HL-60/S4 treated with retinoic acid at 250 ng/mL for 4 days and 3 days (cell line): ENCODE measurements at regions not wholly inside any gene's neighbourhood (a gene's known extent, or its start where the extent isn't known, plus 50 kb on each side); places are given as distances from the start of the nearest gene placed in this dataset.

Experiments
- in situ Hi-C: fragments of 300-500 bp; cut with MboI; formaldehyde crosslinking; loops from 2 replicates; pipeline ENCODE4 v1.7.0; 2022; ENCODE audit warnings: low sequenced_read_pairs

DNA sequence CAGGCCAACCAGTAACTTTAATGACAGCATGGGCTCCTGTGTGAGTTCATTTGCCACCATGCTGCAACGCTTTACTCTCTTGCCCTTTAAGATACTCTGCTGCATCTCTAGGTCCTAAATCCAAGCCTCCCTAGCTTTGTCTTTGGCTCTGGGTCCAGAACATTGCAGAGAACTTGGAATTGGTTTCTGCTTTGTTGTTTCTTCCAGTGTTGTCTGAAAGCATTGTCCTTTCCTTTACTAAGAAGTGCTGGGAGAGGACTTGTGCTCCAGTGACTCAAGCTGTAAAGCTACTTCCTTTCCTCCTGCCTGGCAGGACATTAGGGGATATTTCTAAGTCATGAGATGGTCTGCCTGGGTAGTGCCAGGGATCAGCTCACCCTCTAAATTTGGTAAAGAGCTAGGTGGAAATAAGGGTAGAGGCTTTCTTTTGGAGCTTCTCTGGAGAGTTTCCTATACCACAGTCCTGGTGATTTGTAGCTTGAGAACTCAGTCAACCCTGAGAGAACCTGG is 202.5 kb upstream of the CADM1 start:
- in situ Hi-C loops = loop anchor here (25.0 kb wide), 1 partner anchor 369 kb away; no protein-coding TSS in a partner anchor

DNA sequence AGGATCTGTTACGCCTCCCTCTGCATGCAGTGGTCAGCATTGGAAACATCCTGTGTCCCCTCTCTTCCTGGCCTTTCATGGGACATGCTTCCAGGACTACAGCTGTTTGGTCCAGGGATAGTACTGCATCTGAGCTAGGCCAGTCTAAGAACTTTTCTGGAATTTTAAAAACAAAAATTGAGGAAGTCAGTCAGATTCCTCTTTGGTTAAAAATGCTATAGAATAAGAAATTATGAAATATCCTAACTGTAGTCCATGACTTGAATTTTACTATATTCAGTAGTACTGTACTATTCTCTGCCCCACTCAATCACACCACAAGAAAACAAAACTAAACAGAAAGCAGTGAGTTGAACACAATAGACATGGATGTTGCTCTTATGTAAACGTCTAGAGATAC is 201.0 kb upstream of the CADM1 start:
- in situ Hi-C loops = loop anchor here (25.0 kb wide), 1 partner anchor 368 kb away; no protein-coding TSS in a partner anchor

DNA sequence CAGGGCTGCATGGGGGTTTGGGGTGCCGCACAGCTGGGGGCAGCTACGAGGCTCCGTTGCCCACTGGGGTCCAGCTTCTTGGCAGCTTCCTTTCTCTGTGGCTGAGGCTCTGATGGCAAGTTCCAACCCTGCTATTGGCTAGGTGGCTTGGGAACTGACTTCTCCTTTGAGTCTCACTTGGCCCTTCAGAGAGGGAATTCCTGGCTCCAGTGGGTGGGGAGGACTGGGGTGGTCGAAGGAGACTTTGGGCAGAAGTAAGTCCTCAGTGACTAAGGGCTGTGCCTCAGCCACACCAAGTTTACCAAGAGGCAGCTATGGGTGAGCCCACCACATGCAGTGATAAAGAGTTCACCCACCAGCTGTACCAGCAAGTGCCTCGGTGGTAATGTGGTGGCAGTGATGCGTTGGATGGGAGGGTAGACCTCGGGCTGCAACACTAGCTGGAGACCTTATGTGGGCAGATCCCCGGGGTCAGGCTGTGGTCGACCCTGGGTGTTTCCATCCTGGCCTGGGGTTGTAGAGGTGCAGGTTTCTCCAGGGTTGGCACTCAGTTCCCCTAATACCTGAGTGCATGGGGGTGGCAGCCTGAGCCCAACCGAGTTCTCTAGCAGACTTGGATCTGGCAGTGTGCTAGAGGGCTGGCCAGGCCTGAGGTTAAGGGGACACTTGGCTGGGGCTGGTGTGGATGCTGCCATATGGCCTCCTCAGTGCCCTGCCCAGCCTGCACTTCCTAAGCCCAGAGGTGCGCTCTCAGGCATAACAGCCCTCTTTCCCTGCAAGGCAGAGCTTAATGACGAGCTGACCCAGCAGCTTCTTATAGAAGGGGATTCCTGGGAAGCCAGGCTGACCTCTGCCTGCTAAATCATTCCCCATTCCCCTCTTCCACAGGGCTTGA is 197.0 kb upstream of the CADM1 start:
- in situ Hi-C loops = loop anchor here (25.0 kb wide), 1 partner anchor 364 kb away; no protein-coding TSS in a partner anchor

DNA sequence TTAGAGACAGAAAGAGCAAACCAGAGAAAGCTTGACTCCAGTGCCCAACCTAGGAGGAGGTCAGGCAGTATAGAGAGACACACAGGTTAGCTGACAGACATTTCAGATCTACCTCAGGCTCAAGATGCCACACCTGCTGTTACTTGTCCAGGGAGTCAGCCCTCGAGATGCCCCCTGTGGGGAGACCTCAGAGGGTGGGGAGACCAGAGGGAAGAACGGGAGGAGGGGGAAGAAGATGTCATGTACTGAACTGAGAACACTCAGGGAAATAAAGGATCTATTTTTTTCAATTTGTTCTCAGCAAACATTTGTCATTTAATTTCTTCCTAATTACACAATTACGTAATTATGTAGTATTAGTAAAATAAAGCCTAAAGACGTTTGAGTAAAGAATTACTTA is 196.3 kb upstream of the CADM1 start:
- in situ Hi-C loops = loop anchor here (25.0 kb wide), 1 partner anchor 363 kb away; no protein-coding TSS in a partner anchor

DNA sequence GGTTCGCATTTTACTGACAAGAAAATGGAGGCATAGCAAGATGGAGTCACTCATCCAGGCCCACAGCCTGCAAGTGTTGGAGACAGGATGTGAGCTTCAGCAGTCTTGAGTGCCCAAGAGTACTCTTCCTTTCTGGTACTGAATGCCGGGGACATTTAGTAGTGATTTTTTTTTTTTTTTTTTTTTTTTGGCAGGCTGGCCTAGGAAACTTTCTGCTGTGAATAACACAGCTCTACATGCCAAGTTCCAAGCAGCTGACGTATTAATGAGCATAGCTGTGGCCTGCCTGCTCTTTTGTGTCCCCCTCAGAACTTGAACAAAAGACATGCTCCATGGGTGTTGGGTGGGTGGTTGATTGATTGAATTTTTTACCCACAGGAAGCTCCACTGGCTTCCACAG is 195.5 kb upstream of the CADM1 start:
- in situ Hi-C loops = loop anchor here (25.0 kb wide), 1 partner anchor 362 kb away; no protein-coding TSS in a partner anchor

DNA sequence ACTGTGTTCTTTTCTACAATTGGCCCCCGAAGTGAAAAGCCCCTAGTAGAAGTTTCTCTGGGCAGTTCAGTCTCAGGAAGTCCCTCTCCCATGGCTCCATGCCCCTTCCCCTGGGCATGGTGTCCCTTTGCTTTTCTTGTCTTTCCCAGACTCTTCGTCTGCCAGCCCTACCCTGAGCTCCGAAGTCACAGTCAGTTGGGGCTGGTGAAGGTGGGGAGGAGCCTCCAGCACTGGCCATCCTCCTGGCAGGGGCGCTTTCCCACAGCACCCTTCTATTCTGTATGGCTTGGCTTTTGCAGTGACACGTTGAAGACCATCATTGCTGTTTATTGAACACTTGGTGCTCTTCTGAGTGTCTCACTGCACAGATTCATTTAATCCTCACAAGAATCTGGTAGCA is 195.1 kb upstream of the CADM1 start:
- in situ Hi-C loops = no loop called here

DNA sequence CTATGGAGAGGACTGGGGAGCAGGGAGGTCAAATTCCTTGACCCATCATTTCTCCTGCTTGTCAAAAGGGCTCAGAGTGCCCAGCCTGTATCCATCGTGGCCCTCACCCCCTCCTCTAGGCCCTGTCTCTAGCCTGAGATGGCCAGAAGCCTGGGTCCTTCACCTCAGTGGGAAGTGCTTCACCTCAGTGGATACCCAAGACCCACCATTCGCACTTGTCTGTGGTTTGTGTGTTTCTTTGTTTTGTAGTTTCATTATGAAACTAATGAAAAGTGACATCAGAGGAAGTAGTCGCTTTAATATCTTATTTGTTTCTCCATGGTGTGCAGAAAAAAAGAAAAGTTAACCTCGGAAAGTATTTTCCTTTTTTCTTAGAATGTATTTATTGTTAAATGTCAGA is 194.0 kb upstream of the CADM1 start:
- in situ Hi-C loops = no loop called here

DNA sequence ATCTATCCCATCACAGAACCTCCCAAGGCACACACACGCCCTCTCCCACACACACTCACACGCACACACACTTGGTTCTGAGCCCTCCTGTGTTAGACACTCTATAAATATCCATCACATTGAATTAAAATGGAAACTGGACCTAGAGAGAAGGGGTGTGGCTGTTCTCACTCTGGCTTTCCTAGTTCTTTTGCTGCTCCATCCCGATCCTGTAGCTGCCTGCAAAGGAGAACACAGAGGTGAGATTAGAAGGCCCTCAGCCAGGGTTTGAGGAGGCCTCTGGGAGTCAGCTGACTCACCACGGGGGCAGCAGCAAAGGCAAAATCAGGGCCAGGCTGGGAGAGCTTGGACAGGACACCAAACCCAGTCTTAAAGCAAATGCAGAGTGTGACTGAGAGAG is 192.3 kb upstream of the CADM1 start:
- in situ Hi-C loops = no loop called here

DNA sequence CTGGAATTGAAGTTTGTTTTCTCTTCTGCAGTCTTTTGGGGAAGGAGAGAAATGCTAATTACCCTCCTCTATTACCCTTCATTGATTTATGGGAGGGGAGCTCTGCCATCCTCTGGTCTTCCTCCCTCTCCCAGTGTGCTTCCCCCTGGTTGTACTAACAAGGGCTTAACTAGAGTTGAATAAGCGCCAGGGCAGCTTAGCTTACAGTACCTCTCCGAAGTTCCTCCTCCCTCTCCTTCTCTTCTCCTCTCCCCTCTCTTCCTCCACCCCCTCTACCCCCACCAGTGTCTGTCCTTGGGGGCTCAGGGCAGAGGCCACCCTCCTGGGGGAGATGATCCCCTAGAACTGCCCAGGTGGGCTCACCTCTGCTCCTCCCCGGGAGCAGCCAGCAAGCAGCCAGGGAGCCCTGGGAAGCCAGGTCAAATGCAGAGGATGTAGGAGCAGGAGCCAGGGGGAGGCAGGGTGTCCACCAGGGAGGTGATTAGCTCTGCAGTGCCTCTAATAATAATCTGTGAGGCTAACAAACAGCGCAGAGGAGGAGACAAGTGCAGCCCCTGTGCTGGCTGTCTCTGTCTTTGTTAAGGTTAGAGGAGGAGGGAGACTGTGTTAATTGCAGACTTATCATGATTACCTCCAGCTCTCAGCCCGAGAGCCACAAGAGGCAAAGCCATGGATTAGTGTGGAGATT is 191.6 kb upstream of the CADM1 start:
- in situ Hi-C loops = no loop called here

DNA sequence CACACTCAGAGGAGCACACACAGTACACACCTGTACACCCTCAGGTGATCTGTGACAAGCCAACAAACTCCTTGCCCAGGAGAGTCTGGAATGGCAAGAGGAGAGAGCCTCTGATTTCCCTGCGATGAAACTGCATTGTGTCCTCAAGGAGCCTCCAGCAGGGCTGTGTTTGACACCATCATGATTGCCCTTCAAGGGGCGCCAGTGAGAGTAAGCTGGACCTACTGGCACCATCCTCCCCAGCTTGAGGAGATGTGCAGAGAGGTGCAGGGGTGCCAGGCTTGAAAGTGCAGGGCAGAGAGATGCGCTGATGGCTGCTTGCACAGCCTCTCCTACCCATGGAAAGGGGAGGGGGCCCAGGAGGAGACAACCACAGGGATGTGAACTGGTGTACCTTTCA is 188.8 kb upstream of the CADM1 start:
- in situ Hi-C loops = no loop called here

DNA sequence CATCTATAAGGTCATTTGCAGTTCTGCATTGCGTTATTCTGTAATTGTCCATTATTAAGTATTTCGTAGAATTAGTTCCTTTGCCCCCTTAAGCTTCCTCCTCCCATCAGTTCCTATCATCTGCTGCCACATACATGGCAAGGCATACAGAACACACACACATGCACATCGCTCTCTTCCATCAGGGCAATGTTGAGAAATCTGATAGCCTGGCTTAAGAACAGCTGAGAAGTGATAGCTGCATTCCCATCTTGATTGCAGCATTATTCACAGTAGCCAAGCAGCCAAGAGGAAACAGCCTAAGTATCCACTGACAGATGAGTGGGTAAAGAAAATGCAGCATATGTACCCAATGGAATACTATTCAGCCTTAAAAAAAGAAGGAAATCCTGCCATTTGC is 186.8 kb upstream of the CADM1 start:
- in situ Hi-C loops = no loop called here

DNA sequence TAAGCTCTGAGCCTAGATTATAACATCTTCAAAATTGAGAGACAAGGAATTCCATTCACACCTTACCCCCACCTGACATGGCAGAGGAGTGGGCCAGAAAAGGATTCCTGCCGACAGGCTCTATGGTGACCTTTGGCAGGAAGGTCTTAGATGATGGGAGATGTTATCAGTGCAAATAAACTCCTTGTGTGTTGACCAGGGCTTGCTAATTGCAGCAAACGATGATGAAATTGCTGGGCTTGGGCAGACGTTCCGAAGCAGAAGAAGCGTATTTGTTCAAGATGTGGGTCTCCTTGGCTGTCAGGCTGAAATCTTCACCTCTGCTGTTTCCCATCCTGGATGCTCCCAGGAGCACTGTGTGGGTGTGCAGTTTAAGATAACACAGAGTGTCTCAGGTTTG is 183.7 kb upstream of the CADM1 start:
- in situ Hi-C loops = no loop called here

DNA sequence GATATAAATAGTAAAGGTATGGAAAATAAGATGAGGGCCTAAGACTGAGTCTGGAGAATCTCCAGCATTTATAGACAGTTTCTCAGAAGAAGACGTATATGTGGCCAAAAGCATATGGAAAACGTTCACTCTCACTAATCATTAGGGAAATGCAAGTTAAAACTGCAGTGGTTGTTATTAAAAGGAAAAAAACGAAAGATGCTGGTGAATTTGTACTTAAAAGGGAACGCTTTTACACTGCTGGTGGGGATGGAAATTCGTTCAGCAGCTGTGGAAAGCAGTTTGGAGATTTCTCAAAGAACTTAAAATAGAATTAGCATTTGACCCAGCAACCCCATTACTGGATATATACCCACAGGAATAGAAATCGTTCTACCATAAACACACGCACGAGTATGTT is 180.5 kb upstream of the CADM1 start:
- in situ Hi-C loops = no loop called here

DNA sequence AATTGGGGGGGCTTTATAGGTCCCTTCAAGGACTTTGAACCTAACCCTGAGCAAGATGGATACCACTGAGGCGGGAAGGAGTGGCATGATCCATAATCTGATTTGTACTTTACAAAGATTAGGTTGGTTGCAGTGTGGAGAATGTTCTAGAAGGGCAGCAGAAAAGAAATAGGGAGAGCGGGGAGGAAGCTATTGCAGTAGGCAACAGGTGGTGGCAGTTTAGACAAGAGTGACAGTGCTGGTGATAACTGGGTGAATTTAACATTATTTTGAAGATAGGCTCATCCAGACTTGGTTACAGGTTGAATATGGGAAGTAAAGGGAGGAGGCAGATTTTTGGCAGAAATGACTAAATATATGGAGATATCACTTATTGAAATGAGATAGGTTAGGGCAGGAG is 179.9 kb upstream of the CADM1 start:
- in situ Hi-C loops = no loop called here

DNA sequence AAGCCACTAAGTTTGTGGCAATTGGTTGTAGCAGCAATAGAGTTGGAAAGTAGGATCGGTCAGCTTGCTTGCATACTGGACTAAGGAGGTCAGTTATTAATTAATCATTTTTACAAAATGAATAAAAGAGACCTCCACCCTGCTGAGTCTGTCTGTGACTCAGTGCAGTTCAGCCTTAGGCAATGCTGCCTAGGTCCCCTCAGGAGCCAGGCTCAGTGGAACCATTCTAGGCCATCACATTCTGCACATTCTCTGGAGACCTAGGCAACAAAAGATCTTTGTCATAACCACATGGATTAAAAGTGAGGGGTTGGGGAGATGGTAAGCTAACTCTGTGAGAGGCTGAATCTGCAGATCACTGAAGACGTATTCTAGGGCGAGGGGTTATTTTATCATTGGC is 178.7 kb upstream of the CADM1 start:
- in situ Hi-C loops = no loop called here

DNA sequence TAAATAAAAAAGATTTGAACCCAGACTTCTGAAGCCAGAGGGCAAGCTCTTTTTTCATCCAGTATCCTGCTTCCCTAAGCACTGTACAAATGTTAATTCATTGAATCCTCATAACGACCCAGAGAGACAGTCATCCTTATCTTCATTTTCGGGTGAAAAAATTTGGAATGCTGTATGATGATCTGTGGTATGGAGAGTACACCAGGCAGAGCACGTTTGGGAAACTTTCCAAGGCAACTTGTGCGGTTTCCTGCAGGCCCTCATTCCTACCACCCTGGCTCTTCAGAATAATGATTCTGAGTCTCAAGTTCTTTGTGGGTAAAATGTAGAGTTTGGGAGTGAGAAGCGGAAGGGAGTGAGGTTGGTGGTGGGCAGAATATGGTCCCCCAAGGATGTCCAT is 177.9 kb upstream of the CADM1 start:
- in situ Hi-C loops = no loop called here

DNA sequence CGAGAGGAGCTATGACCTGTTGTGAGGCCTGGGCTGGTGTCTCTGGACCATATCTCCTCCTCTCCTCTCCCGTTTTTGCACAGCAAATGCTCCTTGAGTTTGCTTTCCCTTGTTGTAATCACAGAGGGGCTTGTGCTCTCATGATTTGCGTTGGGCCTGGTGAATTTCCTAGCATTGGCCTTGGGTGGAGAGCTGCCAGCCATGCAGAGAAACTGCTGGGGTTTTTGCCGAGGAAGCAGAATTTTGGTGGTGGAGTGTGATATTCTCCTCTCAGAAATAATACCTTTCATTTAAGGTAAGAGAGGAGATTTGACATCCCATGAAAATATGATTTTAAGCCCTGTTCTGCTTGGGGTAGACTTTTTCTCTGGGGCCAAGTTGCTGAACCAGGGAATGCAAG is 175.7 kb upstream of the CADM1 start:
- in situ Hi-C loops = no loop called here

DNA sequence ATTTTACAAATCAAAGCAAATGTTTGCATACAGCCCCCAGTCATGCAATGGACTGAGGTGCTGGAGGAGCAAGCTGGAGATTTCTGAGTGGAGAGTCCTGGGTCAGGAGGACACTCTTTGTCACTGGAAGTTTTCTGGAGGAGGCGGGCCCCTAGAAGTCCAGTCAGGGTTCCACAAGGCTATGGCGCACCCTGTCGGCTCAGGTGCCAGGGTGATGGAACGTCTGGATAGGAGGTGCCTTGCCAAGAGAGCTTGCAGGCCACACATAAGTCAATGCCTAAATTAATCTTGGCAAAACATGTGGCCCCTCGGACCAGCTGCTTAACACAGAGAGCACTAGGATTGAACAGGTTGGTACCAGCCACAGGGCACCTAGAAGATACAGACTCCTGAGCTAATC is 174.7 kb upstream of the CADM1 start:
- in situ Hi-C loops = no loop called here

DNA sequence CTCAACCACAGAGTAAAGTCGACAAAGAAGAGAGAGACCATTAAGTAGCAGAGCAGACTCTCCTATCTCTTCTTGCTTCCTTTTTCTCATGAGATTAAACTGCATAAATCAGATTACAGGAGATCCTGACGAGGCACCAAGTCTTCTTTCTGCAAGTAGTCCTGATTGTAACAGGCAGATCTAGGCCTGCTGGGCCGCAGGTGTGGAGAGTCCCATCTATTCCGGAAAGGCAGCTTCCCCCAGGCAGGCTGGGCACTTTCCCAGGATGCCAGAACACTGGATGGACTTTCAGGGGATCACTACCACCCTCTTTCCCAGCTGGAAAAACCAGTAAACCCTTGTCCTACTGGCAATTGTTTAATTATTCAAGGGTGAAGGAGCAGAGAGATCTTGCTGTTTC is 173.0 kb upstream of the CADM1 start:
- in situ Hi-C loops = no loop called here

DNA sequence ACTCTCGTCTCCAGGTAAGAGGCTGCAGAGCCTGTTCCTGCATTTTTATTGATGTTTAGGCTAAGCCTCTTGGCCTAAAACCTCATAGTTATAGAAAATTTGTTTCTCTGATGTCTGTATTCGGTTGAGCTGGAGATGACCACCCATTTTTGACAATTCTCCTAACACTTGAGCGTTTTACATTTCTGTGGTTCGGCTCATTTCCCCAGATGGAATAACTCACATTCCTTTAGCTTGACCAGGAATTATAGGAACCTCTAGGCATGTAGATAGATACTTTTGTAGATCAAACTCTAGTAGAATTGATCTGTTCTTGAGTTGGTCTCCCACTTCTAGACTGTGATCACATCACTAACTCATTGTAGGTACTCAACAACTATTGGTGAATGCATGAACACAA is 172.6 kb upstream of the CADM1 start:
- in situ Hi-C loops = no loop called here

DNA sequence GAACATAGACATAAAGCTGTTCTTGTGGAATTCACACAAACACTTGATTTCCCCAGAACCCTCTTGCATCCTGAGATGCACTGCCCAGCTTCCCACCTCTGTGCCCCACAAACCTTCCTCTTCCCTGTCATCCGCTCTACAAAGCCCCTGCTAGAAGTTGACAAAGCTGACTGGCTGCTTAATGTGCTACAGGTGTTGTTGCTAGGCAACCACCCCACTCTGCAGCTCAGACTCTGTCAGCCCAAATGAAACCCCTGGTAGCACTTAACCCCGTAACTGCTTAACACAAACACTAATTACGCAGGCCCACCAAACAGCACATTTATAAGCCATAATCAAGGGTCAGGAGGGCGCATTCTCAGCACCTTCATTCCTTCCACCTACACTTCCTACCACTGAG is 172.0 kb upstream of the CADM1 start:
- in situ Hi-C loops = no loop called here
